ENCODE measurements at regions not wholly inside any gene's neighbourhood (a gene's known extent, or its start where the extent isn't known, plus 50 kb on each side); places are given as distances from the start of the nearest gene placed in this dataset.
"Not testable (repeated sequence)": the region's sequence is repeated elsewhere in the genome, so short reads cannot be mapped to it uniquely, and the experiment has no call there.

GRCh38 chr11:97076666-97077065, 686.9 kb downstream of the JRKL start:
- H3K79me2 ChIP-seq (ENCODE audit: low read length); H3K27ac ChIP-seq (ENCODE audit: low read length); H3K4me1 ChIP-seq (ENCODE audit: low read length); H3K27me3 ChIP-seq (ENCODE audit: low read length); DNase-seq; H3K9me2 ChIP-seq (replicated peaks; ENCODE audit: insufficient read depth, low read length); H3K9ac ChIP-seq (ENCODE audit: low read length); H2AFZ ChIP-seq (ENCODE audit: low read length); H3K36me3 ChIP-seq (ENCODE audit: insufficient read depth, low read length); H3K4me3 ChIP-seq (ENCODE audit: low read length); H4K20me1 ChIP-seq (ENCODE audit: insufficient read depth, low read depth, low read length); H3K4me2 ChIP-seq (ENCODE audit: low read depth, low read length, poor library complexity, severe bottlenecking): not testable (repeated sequence)
- H3K9me3 ChIP-seq (ENCODE audit: low read length), result peaks cover 41% of the 10 kb centered on the region

- no peaks in the 10 kb centered on the region for H3K9me2 ChIP-seq (replicated peaks; ENCODE audit: insufficient read depth, low read length)
- no peaks in the 10 kb centered on the region for H3K36me3 ChIP-seq (ENCODE audit: insufficient read depth, low read length)
- no peak for DNase-seq
- no peak overlapping the region for H3K4me2 ChIP-seq (ENCODE audit: low read depth, low read length, poor library complexity, severe bottlenecking)
- no peak overlapping the region for H2AFZ ChIP-seq (ENCODE audit: low read length)
- H3K27me3 ChIP-seq (ENCODE audit: low read length), result no peaks in the 10 kb centered on the region
- H3K9me3 ChIP-seq (ENCODE audit: low read length), result peaks cover 37% of the 10 kb centered on the region
- no peak overlapping the region for H3K4me3 ChIP-seq (ENCODE audit: low read length)
- H3K9ac ChIP-seq (ENCODE audit: low read length), result no peak overlapping the region
- H3K4me1 ChIP-seq (ENCODE audit: low read length), result no peaks in the 10 kb centered on the region
- no peak overlapping the region for H3K27ac ChIP-seq (ENCODE audit: low read length)
- no peaks in the 10 kb centered on the region for H3K79me2 ChIP-seq (ENCODE audit: low read length)
- H4K20me1 ChIP-seq (ENCODE audit: insufficient read depth, low read depth, low read length), result no peaks in the 10 kb centered on the region
Observed at GRCh38 chr11:97078443-97078842, 688.6 kb downstream of the JRKL start.

- H3K4me1 ChIP-seq (ENCODE audit: low read length), result no peaks in the 10 kb centered on the region
- H3K9me3 ChIP-seq (ENCODE audit: low read length), result peaks cover 32% of the 10 kb centered on the region
- H3K9ac ChIP-seq (ENCODE audit: low read length), result no peak overlapping the region
- no peak overlapping the region for H3K27ac ChIP-seq (ENCODE audit: low read length)
- H3K9me2 ChIP-seq (replicated peaks; ENCODE audit: insufficient read depth, low read length), result no peaks in the 10 kb centered on the region
- no peak overlapping the region for H2AFZ ChIP-seq (ENCODE audit: low read length)
- no peak overlapping the region for H3K4me3 ChIP-seq (ENCODE audit: low read length)
- H3K4me2 ChIP-seq (ENCODE audit: low read depth, low read length, poor library complexity, severe bottlenecking), result no peak overlapping the region
- DNase-seq, result no peak
- no peaks in the 10 kb centered on the region for H3K36me3 ChIP-seq (ENCODE audit: insufficient read depth, low read length)
- no peaks in the 10 kb centered on the region for H3K27me3 ChIP-seq (ENCODE audit: low read length)
- H4K20me1 ChIP-seq (ENCODE audit: insufficient read depth, low read depth, low read length), result no peaks in the 10 kb centered on the region
- H3K79me2 ChIP-seq (ENCODE audit: low read length), result no peaks in the 10 kb centered on the region
Observed at GRCh38 chr11:97079244-97079643, 689.4 kb downstream of the JRKL start.

GRCh38 chr11:97087419-97087818, 697.6 kb downstream of the JRKL start:
- no peaks in the 10 kb centered on the region for H3K36me3 ChIP-seq (ENCODE audit: insufficient read depth, low read length)
- H3K79me2 ChIP-seq (ENCODE audit: low read length), result no peaks in the 10 kb centered on the region
- 0 out of 2 replicates have a peak, but pooled peaks cover 4% of the 10 kb centered on the region for H3K9me2 ChIP-seq (replicated peaks; ENCODE audit: insufficient read depth, low read length)
- H3K9me3 ChIP-seq (ENCODE audit: low read length), result peaks cover 55% of the 10 kb centered on the region
- DNase-seq, result no peak
- no peaks in the 10 kb centered on the region for H3K4me1 ChIP-seq (ENCODE audit: low read length)
- H2AFZ ChIP-seq (ENCODE audit: low read length), result no peak overlapping the region
- no peak overlapping the region for H3K4me2 ChIP-seq (ENCODE audit: low read depth, low read length, poor library complexity, severe bottlenecking)
- no peak overlapping the region for H3K27ac ChIP-seq (ENCODE audit: low read length)
- no peaks in the 10 kb centered on the region for H3K27me3 ChIP-seq (ENCODE audit: low read length)
- H4K20me1 ChIP-seq (ENCODE audit: insufficient read depth, low read depth, low read length), result no peaks in the 10 kb centered on the region
- no peak overlapping the region for H3K9ac ChIP-seq (ENCODE audit: low read length)
- H3K4me3 ChIP-seq (ENCODE audit: low read length), result no peak overlapping the region

GRCh38 chr11:97092823-97093222, 703.0 kb downstream of the JRKL start:
- Histone ChIP-seq H3K79me2 (ENCODE audit: low read length) (no peaks in the 10 kb centered on the region), H3K9ac (ENCODE audit: low read length) (no peak overlapping the region), H3K36me3 (ENCODE audit: insufficient read depth, low read length) (no peaks in the 10 kb centered on the region), H3K27me3 (ENCODE audit: low read length) (no peaks in the 10 kb centered on the region), H3K27ac (ENCODE audit: low read length) (no peak overlapping the region), H3K9me3 (ENCODE audit: low read length) (peaks cover 71% of the 10 kb centered on the region), H2AFZ (ENCODE audit: low read length) (no peak overlapping the region), H3K4me2 (ENCODE audit: low read depth, low read length, poor library complexity, severe bottlenecking) (no peak overlapping the region), H4K20me1 (ENCODE audit: insufficient read depth, low read depth, low read length) (no peaks in the 10 kb centered on the region), H3K9me2 (replicated peaks; ENCODE audit: insufficient read depth, low read length) (no peaks in the 10 kb centered on the region), H3K4me3 (ENCODE audit: low read length) (no peak overlapping the region), H3K4me1 (ENCODE audit: low read length) (no peaks in the 10 kb centered on the region)
- no peak for DNase-seq

GRCh38 chr11:97102180-97102579, 712.4 kb downstream of the JRKL start:
- H2AFZ ChIP-seq (ENCODE audit: low read length); H3K9ac ChIP-seq (ENCODE audit: low read length); H3K27ac ChIP-seq (ENCODE audit: low read length); H3K36me3 ChIP-seq (ENCODE audit: insufficient read depth, low read length); H3K4me1 ChIP-seq (ENCODE audit: low read length); DNase-seq; H3K4me3 ChIP-seq (ENCODE audit: low read length); H3K79me2 ChIP-seq (ENCODE audit: low read length); H4K20me1 ChIP-seq (ENCODE audit: insufficient read depth, low read depth, low read length); H3K4me2 ChIP-seq (ENCODE audit: low read depth, low read length, poor library complexity, severe bottlenecking); H3K27me3 ChIP-seq (ENCODE audit: low read length); H3K9me2 ChIP-seq (replicated peaks; ENCODE audit: insufficient read depth, low read length): not testable (repeated sequence)
- peaks cover 61% of the 10 kb centered on the region for H3K9me3 ChIP-seq (ENCODE audit: low read length)

GRCh38 chr11:97107604-97108003, 717.8 kb downstream of the JRKL start:
- Histone ChIP-seq H3K4me2 (ENCODE audit: low read depth, low read length, poor library complexity, severe bottlenecking) (no peak overlapping the region), H3K4me1 (ENCODE audit: low read length) (no peaks in the 10 kb centered on the region), H3K27me3 (ENCODE audit: low read length) (no peaks in the 10 kb centered on the region), H3K27ac (ENCODE audit: low read length) (no peak overlapping the region), H3K79me2 (ENCODE audit: low read length) (no peaks in the 10 kb centered on the region), H2AFZ (ENCODE audit: low read length) (no peak overlapping the region), H3K9me3 (ENCODE audit: low read length) (peaks cover 58% of the 10 kb centered on the region), H4K20me1 (ENCODE audit: insufficient read depth, low read depth, low read length) (no peaks in the 10 kb centered on the region), H3K4me3 (ENCODE audit: low read length) (no peak overlapping the region), H3K9me2 (replicated peaks; ENCODE audit: insufficient read depth, low read length) (no peaks in the 10 kb centered on the region), H3K9ac (ENCODE audit: low read length) (no peak overlapping the region), H3K36me3 (ENCODE audit: insufficient read depth, low read length) (no peaks in the 10 kb centered on the region)
- no peak for DNase-seq

GRCh38 chr11:97109078-97109477, 719.3 kb downstream of the JRKL start:
- no peak for DNase-seq
- Histone ChIP-seq H3K4me1 (ENCODE audit: low read length) (no peaks in the 10 kb centered on the region), H3K9me3 (ENCODE audit: low read length) (peaks cover 66% of the 10 kb centered on the region), H3K4me2 (ENCODE audit: low read depth, low read length, poor library complexity, severe bottlenecking) (no peak overlapping the region), H3K27ac (ENCODE audit: low read length) (no peak overlapping the region), H3K79me2 (ENCODE audit: low read length) (no peaks in the 10 kb centered on the region), H3K4me3 (ENCODE audit: low read length) (no peak overlapping the region), H3K36me3 (ENCODE audit: insufficient read depth, low read length) (no peaks in the 10 kb centered on the region), H3K27me3 (ENCODE audit: low read length) (no peaks in the 10 kb centered on the region), H4K20me1 (ENCODE audit: insufficient read depth, low read depth, low read length) (no peaks in the 10 kb centered on the region), H2AFZ (ENCODE audit: low read length) (no peak overlapping the region), H3K9me2 (replicated peaks; ENCODE audit: insufficient read depth, low read length) (no peaks in the 10 kb centered on the region), H3K9ac (ENCODE audit: low read length) (no peak overlapping the region)

GRCh38 chr11:97110376-97110775, 720.6 kb downstream of the JRKL start:
- Histone ChIP-seq H3K9me2 (replicated peaks; ENCODE audit: insufficient read depth, low read length) (no peaks in the 10 kb centered on the region), H3K9me3 (ENCODE audit: low read length) (peaks cover 64% of the 10 kb centered on the region), H2AFZ (ENCODE audit: low read length) (no peak overlapping the region), H3K79me2 (ENCODE audit: low read length) (no peaks in the 10 kb centered on the region), H3K4me1 (ENCODE audit: low read length) (no peaks in the 10 kb centered on the region), H3K4me3 (ENCODE audit: low read length) (no peak overlapping the region), H3K4me2 (ENCODE audit: low read depth, low read length, poor library complexity, severe bottlenecking) (no peak overlapping the region), H3K36me3 (ENCODE audit: insufficient read depth, low read length) (no peaks in the 10 kb centered on the region), H3K27me3 (ENCODE audit: low read length) (no peaks in the 10 kb centered on the region), H3K9ac (ENCODE audit: low read length) (no peak overlapping the region), H3K27ac (ENCODE audit: low read length) (no peak overlapping the region), H4K20me1 (ENCODE audit: insufficient read depth, low read depth, low read length) (no peaks in the 10 kb centered on the region)
- no peak for DNase-seq
